PC-3 (cell line): ENCODE measurements at regions not wholly inside any gene's neighbourhood (a gene's known extent, or its start where the extent isn't known, plus 50 kb on each side); places are given as distances from the start of the nearest gene placed in this dataset.

Source experiments
- ATAC-seq: fragments of 200-7000 bp; cut with Tn5 transposase; 2 replicates; pipeline ENCODE4 v1.9.1; 2020; ENCODE audit warnings: mild to moderate bottlenecking, moderate library complexity
- BruUV-seq: library from RNA; stranded (reverse); fragments of 400-500 nt; replicated peaks from 2 replicates; lab custom pipeline; 2021; lab: Mats Ljungman, UMichigan
- CTCF ChIA-PET: fragments of 300-600 bp; sonication (Branson Sonifier 250); formaldehyde crosslinking; loops from one replicate; lab custom pipeline; 2022; ENCODE audit warnings: antibody characterized with exemption; lab: Charles Lee
- POLR2A ChIA-PET: fragments of 300-600 bp; sonication (Branson Sonifier 250); formaldehyde crosslinking; loops from one replicate; lab custom pipeline; 2022; ENCODE audit warnings: antibody characterized with exemption; ENCODE audit not compliant: unreplicated experiment; lab: Charles Lee
- DNase-seq: peaks from one replicate; pipeline ENCODE4 v3.0.0-alpha.2; 2015
- H2AFZ ChIP-seq: fragments of 300-600 bp; sonication (generic); 2 replicates; pipeline ENCODE4 v1.6.0; 2016; ENCODE audit warnings: antibody characterized with exemption, low read length
- H3F3A ChIP-seq: fragments of 300-600 bp; sonication (generic); one replicate; pipeline ENCODE4 v1.6.0; 2017; ENCODE audit warnings: antibody characterized with exemption, low read length, control low read depth, mild to moderate bottlenecking; ENCODE audit not compliant: unreplicated experiment
- H3K27ac ChIP-seq: fragments of 300-600 bp; sonication (generic); 2 replicates; pipeline ENCODE4 v1.5.1; 2016; ENCODE audit warnings: mild to moderate bottlenecking, low read length
- H3K27me3 ChIP-seq: fragments of 300-600 bp; sonication (generic); 2 replicates; pipeline ENCODE4 v1.6.1; 2016; ENCODE audit warnings: low read length, mixed read lengths
- H3K36me3 ChIP-seq: fragments of 300-600 bp; sonication (generic); 2 replicates; pipeline ENCODE4 v1.6.1; 2016; ENCODE audit warnings: low read depth, mixed run types, low read length, mixed read lengths
- H3K4me1 ChIP-seq: fragments of 300-600 bp; sonication (generic); 2 replicates; pipeline ENCODE4 v1.5.1; 2016; ENCODE audit warnings: low read length; ENCODE audit not compliant: insufficient read depth
- H3K4me2 ChIP-seq: fragments of 300-600 bp; sonication (generic); 2 replicates; pipeline ENCODE4 v1.6.0; 2016; ENCODE audit warnings: low read length
- H3K4me3 ChIP-seq: fragments of 300-600 bp; sonication (generic); 2 replicates; pipeline ENCODE4 v1.5.1; 2016; ENCODE audit warnings: mild to moderate bottlenecking, low read length, mixed read lengths
- H3K79me2 ChIP-seq: fragments of 300-600 bp; sonication (generic); 2 replicates; pipeline ENCODE4 v1.6.1; 2017; ENCODE audit warnings: low read length, mixed read lengths
- H3K9ac ChIP-seq: fragments of 300-600 bp; sonication (generic); 2 replicates; pipeline ENCODE4 v1.6.0; 2016; ENCODE audit warnings: mild to moderate bottlenecking, low read length
- H3K9me2 ChIP-seq: fragments of 300-600 bp; sonication (generic); replicated peaks from 2 replicates; pipeline ENCODE4 v1.6.1; 2016; ENCODE audit warnings: mixed run types, low read length, mixed read lengths
- H3K9me3 ChIP-seq: fragments of 300-600 bp; sonication (generic); 2 replicates; pipeline ENCODE4 v1.6.1; 2016; ENCODE audit warnings: low read length, mixed read lengths
- H4K20me1 ChIP-seq: fragments of 300-600 bp; sonication (generic); 2 replicates; pipeline ENCODE4 v1.6.1; 2016; ENCODE audit warnings: low read length, mixed read lengths
- EZH2 ChIP-seq: fragments of 300-600 bp; sonication (generic); IDR thresholded peaks from one replicate; pipeline ENCODE4 v1.6.1; 2017; ENCODE audit warnings: antibody characterized with exemption, mild to moderate bottlenecking, low read length; ENCODE audit not compliant: unreplicated experiment
- EZH2phosphoT487 ChIP-seq: fragments of 300-600 bp; sonication (generic); IDR thresholded peaks from 2 replicates; pipeline ENCODE4 v1.6.1; 2018; ENCODE audit warnings: mild to moderate bottlenecking, antibody characterized with exemption, low read length, borderline replicate concordance
- intact Hi-C: fragments of 100-400 bp; cut with micrococcal nuclease; formaldehyde crosslinking; loops from 2 replicates; pipeline ENCODE4 v1.9.0; 2023
- TF ChIP-seq, protein P1 (sequence below): fragments of 300-600 bp; sonication (generic); conservative IDR thresholded peaks from 2 replicates; pipeline ENCODE4 v1.5.1; 2017; ENCODE audit warnings: antibody characterized with exemption, low read depth, mild to moderate bottlenecking, low read length

- ATAC-seq: no peak
- H3K4me1 ChIP-seq: no peaks in the 10 kb centered on the region
- intact Hi-C loops: no loop called here
Measured at GRCh38 chr4:131251321-131251720, 1897.8 kb upstream of the PCDH10 start.

DNA sequence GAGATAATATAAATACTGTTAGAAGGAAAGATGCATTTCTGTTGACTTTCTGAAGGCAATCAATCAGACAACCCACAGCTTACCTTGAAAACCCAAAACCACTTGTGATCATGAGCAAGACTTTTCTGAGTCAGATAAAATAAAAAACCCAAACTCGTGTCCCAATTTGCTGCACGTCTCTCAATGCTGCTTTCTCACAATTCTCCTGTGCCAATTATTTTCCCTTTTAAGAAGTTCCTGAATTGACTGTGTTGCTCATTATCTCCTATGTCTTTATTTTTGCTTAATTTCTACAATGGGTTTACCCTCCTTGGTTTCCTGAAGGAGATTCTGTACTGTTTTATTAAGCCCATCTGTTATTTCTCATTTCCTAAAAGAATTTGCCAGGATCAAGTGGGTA, 1891.9 kb upstream of the PCDH10 start:
- Histone ChIP-seq H3K4me1 (no peaks in the 10 kb centered on the region), H3K36me3 (no peaks in the 10 kb centered on the region), H3K9me2 (no peaks in the 10 kb centered on the region), H3K4me2 (no peak overlapping the region), H3K9me3 (no peaks in the 10 kb centered on the region), H3F3A (no peaks in the 10 kb centered on the region), H4K20me1 (no peaks in the 10 kb centered on the region), H3K4me3 (no peak overlapping the region), H2AFZ (no peak overlapping the region), H3K27ac (no peak overlapping the region), H3K79me2 (no peaks in the 10 kb centered on the region), H3K27me3 (no peaks in the 10 kb centered on the region), H3K9ac (no peak overlapping the region)
- DNase-seq (no peak), ATAC-seq (no peak)
- TF ChIP-seq EZH2phosphoT487 (no peak), EZH2 (no peak)
- TF ChIP-seq, protein P1, sequence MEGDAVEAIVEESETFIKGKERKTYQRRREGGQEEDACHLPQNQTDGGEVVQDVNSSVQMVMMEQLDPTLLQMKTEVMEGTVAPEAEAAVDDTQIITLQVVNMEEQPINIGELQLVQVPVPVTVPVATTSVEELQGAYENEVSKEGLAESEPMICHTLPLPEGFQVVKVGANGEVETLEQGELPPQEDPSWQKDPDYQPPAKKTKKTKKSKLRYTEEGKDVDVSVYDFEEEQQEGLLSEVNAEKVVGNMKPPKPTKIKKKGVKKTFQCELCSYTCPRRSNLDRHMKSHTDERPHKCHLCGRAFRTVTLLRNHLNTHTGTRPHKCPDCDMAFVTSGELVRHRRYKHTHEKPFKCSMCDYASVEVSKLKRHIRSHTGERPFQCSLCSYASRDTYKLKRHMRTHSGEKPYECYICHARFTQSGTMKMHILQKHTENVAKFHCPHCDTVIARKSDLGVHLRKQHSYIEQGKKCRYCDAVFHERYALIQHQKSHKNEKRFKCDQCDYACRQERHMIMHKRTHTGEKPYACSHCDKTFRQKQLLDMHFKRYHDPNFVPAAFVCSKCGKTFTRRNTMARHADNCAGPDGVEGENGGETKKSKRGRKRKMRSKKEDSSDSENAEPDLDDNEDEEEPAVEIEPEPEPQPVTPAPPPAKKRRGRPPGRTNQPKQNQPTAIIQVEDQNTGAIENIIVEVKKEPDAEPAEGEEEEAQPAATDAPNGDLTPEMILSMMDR: no peak
- BruUV-seq: no TSS peak
- ChIA-PET CTCF (no interaction called here), POLR2A (no interaction called here)
- intact Hi-C loops: no loop called here

More at GRCh38 chr4:131251321-131251720, 1897.8 kb upstream of the PCDH10 start:
- Histone ChIP-seq H3K4me2 (no peak overlapping the region), H3K9me2 (no peaks in the 10 kb centered on the region), H3K36me3 (no peaks in the 10 kb centered on the region), H3F3A (no peaks in the 10 kb centered on the region), H3K9ac (no peak overlapping the region), H3K27ac (no peak overlapping the region), H3K9me3 (no peaks in the 10 kb centered on the region), H2AFZ (no peak overlapping the region), H3K27me3 (no peaks in the 10 kb centered on the region), H3K79me2 (no peaks in the 10 kb centered on the region), H4K20me1 (no peaks in the 10 kb centered on the region), H3K4me3 (no peak overlapping the region)
- no TSS peak for BruUV-seq
- ChIA-PET POLR2A (no interaction called here), CTCF (no interaction called here)
- no peak for DNase-seq
- no peak for TF ChIP-seq EZH2
- TF ChIP-seq, protein P1: no peak
- no peak for TF ChIP-seq EZH2phosphoT487

GRCh38 chr4:131258361-131258760, 1890.7 kb upstream of the PCDH10 start:
- ATAC-seq: no peak

More at GRCh38 chr4:131258361-131258760, 1890.7 kb upstream of the PCDH10 start:
- H3K27me3 ChIP-seq: no peaks in the 10 kb centered on the region
- no peak overlapping the region for H3K9ac ChIP-seq
- no peaks in the 10 kb centered on the region for H3K36me3 ChIP-seq
- BruUV-seq: no TSS peak
- no peaks in the 10 kb centered on the region for H3K9me2 ChIP-seq
- intact Hi-C loops: no loop called here
- H3K4me2 ChIP-seq: no peak overlapping the region
- H3K4me3 ChIP-seq: no peak overlapping the region
- no peak for DNase-seq
- H3K9me3 ChIP-seq: no peaks in the 10 kb centered on the region
- no peaks in the 10 kb centered on the region for H3F3A ChIP-seq
- no peak overlapping the region for H2AFZ ChIP-seq
- H3K79me2 ChIP-seq: no peaks in the 10 kb centered on the region
- CTCF ChIA-PET: no interaction called here
- H3K4me1 ChIP-seq: no peaks in the 10 kb centered on the region
- H4K20me1 ChIP-seq: no peaks in the 10 kb centered on the region
- no peak overlapping the region for H3K27ac ChIP-seq
- POLR2A ChIA-PET: no interaction called here
- TF ChIP-seq EZH2phosphoT487: no peak
- no peak for TF ChIP-seq EZH2
- TF ChIP-seq, protein P1: no peak
